Fibroblast of mammary gland (primary cell): ENCODE measurements at regions not wholly inside any gene's neighbourhood (a gene's known extent, or its start where the extent isn't known, plus 50 kb on each side); places are given as distances from the start of the nearest gene placed in this dataset.

ENCODE experiments used
- DNase-seq: peaks from one replicate; pipeline ENCODE4 v3.0.0-alpha.2; 2010; ENCODE audit warnings: low read depth
- H3K4me3 ChIP-seq: 2 replicates; pipeline ENCODE4 v1.5.1; 2011; ENCODE audit warnings: low read depth, mild to moderate bottlenecking, low read length, moderate library complexity; ENCODE audit not compliant: control insufficient read depth
- TF ChIP-seq, protein P1 (sequence below): conservative IDR thresholded peaks from 2 replicates; pipeline ENCODE4 v1.5.1; 2011; ENCODE audit warnings: low read depth, low read length, inconsistent platforms; ENCODE audit not compliant: control insufficient read depth, insufficient read depth

DNA sequence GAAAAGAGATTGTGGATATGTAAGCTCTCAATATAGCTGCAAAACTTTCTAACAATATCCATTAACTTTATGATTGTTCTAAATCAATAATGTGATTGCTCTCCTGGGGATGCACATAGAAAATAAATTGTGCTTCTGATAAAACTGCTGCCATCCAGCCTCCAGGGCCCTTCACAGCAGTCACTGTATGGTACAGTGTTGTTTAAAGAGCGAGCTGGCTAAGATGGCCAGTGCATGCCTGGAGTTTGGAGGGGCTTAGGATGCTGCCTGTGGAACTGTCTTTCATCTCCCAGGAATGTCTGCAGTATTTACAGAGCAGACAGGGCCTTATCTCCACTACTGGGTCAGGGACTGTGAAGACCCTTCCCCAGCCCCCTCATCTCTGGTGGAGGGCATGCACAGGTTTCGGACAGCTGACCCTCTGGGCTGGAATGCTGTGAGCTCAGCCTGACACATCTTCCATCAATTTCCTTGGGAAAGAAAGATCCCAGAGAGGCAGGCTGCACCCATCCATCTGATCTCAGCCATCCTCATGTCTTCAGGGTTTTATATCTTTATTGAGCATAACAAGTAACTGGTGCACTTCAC is 137.0 kb downstream of the PLPP3 start:
- DNase-seq = no peak
- TF ChIP-seq, protein P1, sequence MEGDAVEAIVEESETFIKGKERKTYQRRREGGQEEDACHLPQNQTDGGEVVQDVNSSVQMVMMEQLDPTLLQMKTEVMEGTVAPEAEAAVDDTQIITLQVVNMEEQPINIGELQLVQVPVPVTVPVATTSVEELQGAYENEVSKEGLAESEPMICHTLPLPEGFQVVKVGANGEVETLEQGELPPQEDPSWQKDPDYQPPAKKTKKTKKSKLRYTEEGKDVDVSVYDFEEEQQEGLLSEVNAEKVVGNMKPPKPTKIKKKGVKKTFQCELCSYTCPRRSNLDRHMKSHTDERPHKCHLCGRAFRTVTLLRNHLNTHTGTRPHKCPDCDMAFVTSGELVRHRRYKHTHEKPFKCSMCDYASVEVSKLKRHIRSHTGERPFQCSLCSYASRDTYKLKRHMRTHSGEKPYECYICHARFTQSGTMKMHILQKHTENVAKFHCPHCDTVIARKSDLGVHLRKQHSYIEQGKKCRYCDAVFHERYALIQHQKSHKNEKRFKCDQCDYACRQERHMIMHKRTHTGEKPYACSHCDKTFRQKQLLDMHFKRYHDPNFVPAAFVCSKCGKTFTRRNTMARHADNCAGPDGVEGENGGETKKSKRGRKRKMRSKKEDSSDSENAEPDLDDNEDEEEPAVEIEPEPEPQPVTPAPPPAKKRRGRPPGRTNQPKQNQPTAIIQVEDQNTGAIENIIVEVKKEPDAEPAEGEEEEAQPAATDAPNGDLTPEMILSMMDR = no peak
- no peak overlapping the region for H3K4me3 ChIP-seq

DNA sequence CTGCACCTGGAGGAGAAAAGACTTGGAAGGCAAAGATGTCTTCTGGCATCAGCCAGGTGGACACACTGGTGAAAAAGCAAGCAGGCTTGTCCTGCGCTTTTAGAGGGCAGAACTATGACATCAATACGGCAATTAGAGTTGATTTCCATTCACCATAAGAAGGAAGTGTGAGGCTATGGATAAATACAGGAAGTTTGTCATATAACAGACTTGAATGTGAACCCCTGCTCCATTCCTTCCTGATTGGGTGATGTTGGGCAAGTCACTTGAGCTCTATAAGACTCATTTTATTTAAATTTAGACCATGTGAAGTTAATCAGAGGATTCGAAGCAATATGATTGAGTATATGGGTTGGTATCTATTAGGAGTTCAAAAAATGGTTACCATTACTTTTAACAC is 137.8 kb downstream of the PLPP3 start:
- no peak for DNase-seq
- TF ChIP-seq, protein P1 = no peak
- H3K4me3 ChIP-seq = no peak overlapping the region

DNA sequence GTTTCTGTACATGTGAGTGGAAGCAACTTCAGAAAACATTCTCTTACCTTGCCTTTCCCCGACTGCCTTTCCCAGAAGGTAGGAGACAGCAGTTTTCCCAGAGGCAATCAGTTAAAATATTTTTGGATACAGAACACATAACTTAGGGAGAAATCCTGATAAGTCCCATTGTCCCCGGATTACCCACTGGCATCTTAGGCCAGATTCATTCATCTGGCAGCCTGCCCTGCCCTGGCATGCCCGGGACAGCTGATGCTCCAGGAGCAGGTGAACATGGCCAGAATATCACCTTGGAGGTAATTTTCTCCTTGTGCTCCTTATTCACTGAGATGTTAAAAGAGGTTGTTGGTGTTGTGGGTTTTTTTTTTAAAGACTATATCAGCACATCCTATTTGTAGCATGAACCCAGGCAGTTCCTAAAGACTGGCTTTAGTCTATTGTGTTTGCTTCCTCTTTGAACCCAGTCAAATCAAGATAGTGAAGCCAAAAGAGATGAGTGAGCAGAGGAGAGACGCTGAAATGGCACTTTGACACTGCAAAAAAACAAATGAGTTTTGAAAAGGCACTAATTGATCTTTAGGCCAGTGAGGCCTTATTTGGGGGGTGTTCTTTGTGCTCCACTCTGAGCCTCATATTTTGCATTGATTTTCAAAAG is 139.6 kb downstream of the PLPP3 start:
- H3K4me3 ChIP-seq = no peak overlapping the region
- TF ChIP-seq, protein P1 = no peak
- DNase-seq = no peak

DNA sequence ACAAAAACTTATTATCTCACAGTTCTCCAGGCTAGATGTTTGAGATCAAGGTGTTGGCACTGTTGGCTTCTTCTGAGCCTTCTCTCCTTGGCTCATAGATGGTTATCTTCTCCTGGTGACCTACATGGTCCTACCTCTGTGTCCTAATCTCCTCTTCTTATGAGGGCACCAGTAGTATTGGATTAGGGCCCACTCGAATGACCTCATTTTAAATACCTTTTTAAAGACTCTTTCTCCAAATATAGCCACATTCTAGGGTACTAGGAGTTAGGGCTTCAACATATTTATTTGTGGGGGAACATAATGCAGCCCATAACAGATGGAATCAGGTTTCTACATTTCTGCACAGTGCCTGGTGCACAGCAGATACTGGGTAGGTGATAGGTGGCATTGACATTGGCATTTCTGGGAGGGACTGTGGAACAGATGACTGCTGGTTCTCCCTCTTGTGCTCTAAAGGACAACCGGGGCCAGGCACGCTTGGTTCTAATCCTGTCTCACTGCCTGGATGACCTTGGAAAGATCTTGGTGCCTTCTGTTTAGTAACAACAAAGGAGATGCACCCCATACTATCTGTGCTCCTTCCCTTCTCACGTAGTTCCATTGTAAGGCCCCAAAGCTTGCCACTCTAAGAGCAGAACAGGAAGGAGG is 140.3 kb downstream of the PLPP3 start:
- TF ChIP-seq, protein P1 = no peak
- H3K4me3 ChIP-seq = no peak overlapping the region
- DNase-seq = no peak

DNA sequence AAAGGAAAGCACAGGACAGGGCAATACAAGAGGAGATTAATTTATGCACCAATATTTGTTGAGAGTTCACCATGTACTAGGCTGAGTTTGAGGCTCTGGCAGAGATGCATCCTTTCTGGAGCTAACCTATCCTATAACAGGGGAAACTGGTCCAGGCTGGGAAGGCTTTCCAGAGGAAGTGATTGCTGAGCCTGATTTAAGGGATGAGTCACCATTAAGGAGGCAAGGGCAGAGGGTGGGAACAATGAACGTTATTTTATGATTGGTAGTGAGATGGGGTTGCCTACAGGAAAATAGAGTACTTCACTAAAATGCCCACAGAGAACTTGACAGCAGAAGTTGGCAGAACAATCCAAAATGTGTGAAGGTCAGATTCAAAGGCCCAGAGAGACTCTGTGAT is 141.4 kb downstream of the PLPP3 start:
- H3K4me3 ChIP-seq = no peak overlapping the region
- peak; percentile 50 for DNase-seq
- TF ChIP-seq, protein P1 = no peak

DNA sequence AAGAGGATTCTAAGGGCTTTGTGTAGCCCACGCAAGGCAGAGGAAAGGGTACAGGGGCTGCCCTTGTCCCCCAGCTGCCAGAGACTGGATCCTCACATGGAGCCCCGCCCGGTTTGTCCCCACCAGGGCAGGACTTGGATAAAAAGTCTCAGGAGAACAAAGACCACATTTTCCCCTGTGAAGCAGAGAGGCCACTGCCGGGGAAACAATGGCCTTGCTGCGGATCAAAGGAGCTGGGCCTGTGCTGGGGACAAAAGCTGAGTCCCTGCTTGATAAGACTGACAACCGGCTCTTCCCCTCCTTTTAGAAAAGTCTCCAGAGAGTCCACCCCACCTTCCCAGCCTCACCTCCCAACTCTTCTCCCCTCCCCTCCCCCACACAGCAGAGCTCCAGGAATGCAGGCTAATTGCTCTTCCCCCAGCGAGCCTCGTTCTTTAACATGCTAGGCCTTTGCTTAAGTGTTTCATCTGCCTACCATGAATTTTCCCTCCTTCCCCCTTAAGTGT is 142.4 kb downstream of the PLPP3 start:
- no peak overlapping the region for H3K4me3 ChIP-seq
- no peak for DNase-seq
- TF ChIP-seq, protein P1 = no peak
